HepG2 (cell line): ENCODE measurements at regions not wholly inside any gene's neighbourhood (a gene's known extent, or its start where the extent isn't known, plus 50 kb on each side); places are given as distances from the start of the nearest gene placed in this dataset.

Source experiments
- ATAC-seq: fragments of 200-7000 bp; cut with Tn5 transposase; 3 replicates; pipeline ENCODE4 v1.9.1; 2020; ENCODE audit warnings: mild to moderate bottlenecking, moderate library complexity
- BruUV-seq: library from RNA; stranded (reverse); fragments of 400-500 nt; replicated peaks from 2 replicates; lab custom pipeline; 2021; lab: Mats Ljungman, UMichigan
- CTCF ChIA-PET: fragments of 300-600 bp; formaldehyde crosslinking; extraction: SDS; loops from one replicate; lab custom pipeline; 2021; ENCODE audit warnings: low total read pairs, inconsistent platforms, low intra/inter-chr PET ratio; lab: Yijun Ruan, JAX
- POLR2A ChIA-PET: fragments of 350-600 bp; sonication (Branson Sonifier 250); formaldehyde crosslinking; loops from one replicate; lab custom pipeline; 2020; ENCODE audit warnings: antibody characterized with exemption, inconsistent platforms; lab: Yijun Ruan, JAX
- DNase-seq: peaks from one replicate; pipeline ENCODE4 v3.0.0-alpha.2; 2015; ENCODE audit warnings: low spot score
- FAIRE-seq: peaks from 3 replicates; lab custom pipeline; 2011; peaks lifted over from hg19 to GRCh38; lab: Jason Lieb, UNC
- H2AFZ ChIP-seq: one replicate; pipeline ENCODE4 v1.6.1; 2011; ENCODE audit warnings: low read length, inconsistent platforms
- H3K27ac ChIP-seq: fragments of 300-600 bp; 3 replicates; pipeline ENCODE4 v1.8.0; 2011; ENCODE audit warnings: mixed run types, mild to moderate bottlenecking, mixed read lengths, low read length, inconsistent platforms; ENCODE audit not compliant: insufficient read depth; ENCODE audit errors: extremely low read length
- H3K27me3 ChIP-seq, 2 experiments: fragments of 200-600 bp in 1 of 2; 2 replicates in 1 of 2; 3 replicates in 1 of 2; pipeline versions ENCODE4 v1.6.0 to v1.8.0; 2011; ENCODE audit warnings: low read length in 2 of 2, mild to moderate bottlenecking in 2 of 2, moderate library complexity in 2 of 2, inconsistent platforms in 1 of 2; ENCODE audit not compliant: insufficient read depth in 2 of 2, control insufficient read depth in 1 of 2
- H3K36me3 ChIP-seq, 2 experiments: fragments of 200-600 bp in 1 of 2; replicated peaks in 1 of 2; 2 replicates in 1 of 2; 3 replicates in 1 of 2; pipeline versions ENCODE4 v1.5.1 to v1.8.0; 2011; ENCODE audit warnings: low read length in 2 of 2, inconsistent platforms in 1 of 2; ENCODE audit not compliant: insufficient read depth in 2 of 2, control insufficient read depth in 1 of 2
- H3K4me1 ChIP-seq: 2 replicates; pipeline ENCODE4 v1.5.1; 2012; ENCODE audit warnings: low read length, inconsistent platforms; ENCODE audit not compliant: insufficient read depth
- H3K4me2 ChIP-seq: 2 replicates; pipeline ENCODE4 v1.6.0; 2011; ENCODE audit warnings: low read depth, low read length, inconsistent platforms
- H3K4me3 ChIP-seq, 3 experiments: fragments of 200-600 bp in 1 of 3; sonication (generic), shearing (Covaris generic) in 1 of 3; replicated peaks in 1 of 3; 2 replicates each; pipeline ENCODE4 v1.5.1; 2011 to 2016; ENCODE audit warnings: low read length in 3 of 3, inconsistent platforms in 2 of 3, low read depth in 2 of 3, mild to moderate bottlenecking in 2 of 3, control low read depth in 1 of 3, mixed read lengths in 1 of 3; ENCODE audit not compliant: insufficient read depth in 1 of 3
- H3K79me2 ChIP-seq: one replicate; pipeline ENCODE4 v1.6.1; 2011; ENCODE audit warnings: low read length, inconsistent platforms; ENCODE audit not compliant: insufficient read depth
- H3K9ac ChIP-seq: 2 replicates; pipeline ENCODE4 v1.6.0; 2011; ENCODE audit warnings: mild to moderate bottlenecking, low read depth, low read length, inconsistent platforms; ENCODE audit not compliant: insufficient read depth
- H3K9me3 ChIP-seq: 2 replicates; pipeline ENCODE4 v1.5.1; 2012; ENCODE audit warnings: mild to moderate bottlenecking, low read length
- H4K20me1 ChIP-seq: 2 replicates; pipeline ENCODE4 v1.6.0; 2011; ENCODE audit warnings: inconsistent platforms, mild to moderate bottlenecking, low read length, moderate library complexity; ENCODE audit not compliant: insufficient read depth
- AHDC1 ChIP-seq: sonication (generic); formaldehyde crosslinking; IDR thresholded peaks from 2 replicates; pipeline ENCODE4 v1.5.1; 2020; ENCODE audit warnings: mild to moderate bottlenecking, missing genetic modification reagents, borderline replicate concordance
- ELF3 ChIP-seq: IDR thresholded peaks from 2 replicates; pipeline ENCODE4 v1.6.1; 2016; ENCODE audit warnings: missing genetic modification reagents, missing compliant biosample characterization
- ESRRA ChIP-seq: sonication (generic); formaldehyde crosslinking; IDR thresholded peaks from 2 replicates; pipeline ENCODE4 v1.5.1; 2020; ENCODE audit warnings: mild to moderate bottlenecking, low read depth, missing genetic modification reagents
- MLX ChIP-seq: IDR thresholded peaks from 2 replicates; pipeline ENCODE4 v1.6.1; 2016
- PHF21A ChIP-seq: sonication (generic); formaldehyde crosslinking; IDR thresholded peaks from 2 replicates; pipeline ENCODE4 v1.5.0; 2020; ENCODE audit warnings: mild to moderate bottlenecking, missing genetic modification reagents
- SOX13 ChIP-seq, 3 experiments: fragments of 450-650 bp in 1 of 3; sonication (generic) in 1 of 3; formaldehyde crosslinking in 1 of 3; IDR thresholded peaks in 2 of 3; conservative IDR thresholded peaks in 1 of 3; 2 replicates each; pipeline versions ENCODE4 v1.5.0 to v1.6.1; 2016 to 2020; ENCODE audit warnings: antibody characterized with exemption in 1 of 3, mild to moderate bottlenecking in 1 of 3, missing compliant biosample characterization in 1 of 3, missing genetic modification reagents in 1 of 3, moderate library complexity in 1 of 3
- SOX6 ChIP-seq, 2 experiments: fragments of 450-650 bp in 1 of 2; sonication (generic) in 1 of 2; formaldehyde crosslinking in 1 of 2; IDR thresholded peaks; 2 replicates each; pipeline versions ENCODE4 v1.4.0 to v1.6.1; 2017 to 2020; ENCODE audit warnings: antibody characterized with exemption in 1 of 2, mild to moderate bottlenecking in 1 of 2, missing genetic modification reagents in 1 of 2
- TBX2 ChIP-seq: sonication (generic); formaldehyde crosslinking; IDR thresholded peaks from 2 replicates; pipeline ENCODE4 v1.5.0; 2020; ENCODE audit warnings: missing genetic modification reagents, mild to moderate bottlenecking, borderline replicate concordance
- ZBTB10 ChIP-seq: sonication (generic); formaldehyde crosslinking; IDR thresholded peaks from 2 replicates; pipeline ENCODE4 v1.4.0; 2020; ENCODE audit warnings: missing genetic modification reagents, borderline replicate concordance
- ZBTB7B ChIP-seq: sonication (generic); formaldehyde crosslinking; IDR thresholded peaks from 2 replicates; pipeline ENCODE4 v1.4.0; 2020; ENCODE audit warnings: missing genetic modification reagents
- WGBS: methylation state at CpG from one replicate; pipeline ENCODE4 v1.1.6; 2017; ENCODE audit warnings: low lambda C conversion rate; 5-methylcytosine and 5-hydroxymethylcytosine counted together
- in situ Hi-C: cut with HindIII; loops from 2 replicates; pipeline ENCODE4 v1.10.0; 2017; ENCODE audit warnings: low pct_unique_long_range_greater_than_20kb; ENCODE audit not compliant: extremely low pct_ligation_motif_present
- intact Hi-C: fragments of 100-400 bp; cut with micrococcal nuclease; formaldehyde crosslinking; loops from one replicate; pipeline ENCODE4 v1.10.0; 2022; ENCODE audit not compliant: unreplicated experiment

GRCh38 chr1:213376862-213377372 is 325.9 kb downstream of the RPS6KC1 start:
- no TSS peak for BruUV-seq
- TF ChIP-seq TBX2 (CRISPR knock-in tag) (0 out of 2 replicates have a peak, but pooled peaks have one; percentile 42), ZBTB10 (CRISPR knock-in tag) (no peak), SOX13 (IDR thresholded peaks at IDR 0.05) (no peak), SOX13 (CRISPR knock-in tag; conservative IDR thresholded peaks at IDR 0.05 in 1 of 2, IDR thresholded peaks at IDR 0.05 in 1 of 2) (peak in 1 of 2 experiments; percentile 61; a peak in 1 of 4 replicates), PHF21A (peak; percentile 53; the same call in 1 of the 2 replicates), SOX6 (IDR thresholded peaks at IDR 0.05) (no peak), SOX6 (CRISPR knock-in tag; IDR thresholded peaks at IDR 0.05) (peak; percentile 82), ESRRA (CRISPR knock-in tag) (0 out of 2 replicates have a peak, but pooled peaks have one; percentile 27), AHDC1 (peak; percentile 79; the same call in 1 of the 2 replicates), MLX (CRISPR knock-in tag) (0 out of 2 replicates have a peak, but pooled peaks have one; percentile 13), ELF3 (peak; percentile 89), ZBTB7B (CRISPR knock-in tag) (peak; percentile 60; the same call in 1 of the 2 replicates)

More at GRCh38 chr1:213376862-213377372, 325.9 kb downstream of the RPS6KC1 start:
- CTCF ChIA-PET, result no interaction called here
- H3K4me1 ChIP-seq, result peaks cover 73% of the 10 kb centered on the region
- no peaks in the 10 kb centered on the region for H3K36me3 ChIP-seq
- ATAC-seq, result peak; percentile 14; the same call in 2 of the 3 replicates
- no peaks in the 10 kb centered on the region for H3K9me3 ChIP-seq
- POLR2A ChIA-PET, result interaction anchor here (0.9 to 2.0 kb wide), 2 partner anchors 10 to 31 kb away, joined by 3 to 11 read pairs; no protein-coding TSS in a partner anchor
- no peaks in the 10 kb centered on the region for H4K20me1 ChIP-seq
- H3K27ac ChIP-seq, result peak overlapping the region; percentile 65
- peak overlapping the region; percentile 52 for H2AFZ ChIP-seq
- H3K27me3 ChIP-seq, result no peaks in the 10 kb centered on the region
- WGBS, result 18% methylated on average over 8 of the region's 8 CpGs
- peak overlapping the region; percentile 45 for H3K9ac ChIP-seq
- peak; percentile 86 for FAIRE-seq
- peak overlapping the region; percentile 61 for H3K4me2 ChIP-seq
- DNase-seq, result peak; percentile 66
- intact Hi-C loops, result loop anchor here (10.0 kb wide), 4 partner anchors 278 to 448 kb away; no protein-coding TSS in a partner anchor
- H3K4me3 ChIP-seq, result peak overlapping the region in 1 of 3 experiments; percentile 44; a peak in 1 of 6 replicates
- no peaks in the 10 kb centered on the region for H3K79me2 ChIP-seq
- in situ Hi-C loops, result loop anchor here (10.0 kb wide), 2 partner anchors 608 to 748 kb away; partner anchors contain the start of gene PROX1
